Activated T-helper 1 cell treated with Interleukin-2 at 50 U/mL for 16 hours (primary cell): ENCODE measurements at regions not wholly inside any gene's neighbourhood (a gene's known extent, or its start where the extent isn't known, plus 50 kb on each side); places are given as distances from the start of the nearest gene placed in this dataset.

Experiments used
- DNase-seq: peaks from one replicate; pipeline ENCODE4 v3.0.0-alpha.2; 2020; ENCODE audit warnings: low read depth

DNA sequence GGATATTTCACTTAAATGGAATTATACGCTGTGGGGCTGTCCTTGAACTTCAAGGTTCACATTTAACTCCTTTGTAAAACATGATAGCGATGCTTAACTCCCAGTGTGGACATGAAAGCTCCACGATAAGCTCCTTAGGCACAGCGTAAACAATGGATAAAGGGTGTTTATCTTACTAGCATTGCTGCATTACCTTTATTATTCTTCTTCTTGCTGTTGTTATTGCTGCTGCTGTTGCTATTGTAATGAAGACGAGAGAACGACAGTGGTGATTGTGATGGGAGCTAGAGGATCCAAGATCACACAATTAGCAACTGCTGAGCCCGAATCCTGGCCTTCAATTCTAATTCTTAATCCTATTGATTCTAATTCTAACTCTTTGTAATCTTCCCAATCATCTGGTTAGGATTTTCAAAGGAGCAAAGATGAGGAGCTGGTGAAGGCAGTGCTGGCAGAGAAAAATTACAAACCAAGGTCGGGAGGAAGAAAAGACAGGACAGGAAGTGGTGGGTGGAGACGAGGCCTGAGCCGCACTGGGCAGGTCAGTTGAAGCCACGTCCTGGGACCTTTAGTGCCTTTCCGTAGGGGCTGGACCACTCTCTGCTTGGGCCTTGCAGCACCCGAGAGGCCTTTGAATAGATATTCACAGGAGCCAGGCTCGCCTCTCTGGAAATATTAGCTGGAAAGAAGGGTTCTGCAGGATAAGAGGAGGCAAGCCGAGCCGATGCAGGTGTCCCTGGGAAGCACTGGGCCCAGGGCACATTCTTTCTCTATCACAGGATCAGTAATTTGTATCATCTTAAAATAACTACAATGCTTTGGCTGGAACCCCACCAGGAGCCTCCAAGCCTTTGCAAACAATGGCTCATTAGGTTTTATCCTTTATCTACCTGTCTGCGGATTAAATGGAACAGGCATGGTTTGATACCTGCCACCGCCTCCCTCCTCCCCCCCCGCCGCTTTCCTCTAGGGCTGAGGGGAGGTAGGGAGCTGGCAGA lies 571.6 kb downstream of the AJAP1 start:
- no peak for DNase-seq

DNA sequence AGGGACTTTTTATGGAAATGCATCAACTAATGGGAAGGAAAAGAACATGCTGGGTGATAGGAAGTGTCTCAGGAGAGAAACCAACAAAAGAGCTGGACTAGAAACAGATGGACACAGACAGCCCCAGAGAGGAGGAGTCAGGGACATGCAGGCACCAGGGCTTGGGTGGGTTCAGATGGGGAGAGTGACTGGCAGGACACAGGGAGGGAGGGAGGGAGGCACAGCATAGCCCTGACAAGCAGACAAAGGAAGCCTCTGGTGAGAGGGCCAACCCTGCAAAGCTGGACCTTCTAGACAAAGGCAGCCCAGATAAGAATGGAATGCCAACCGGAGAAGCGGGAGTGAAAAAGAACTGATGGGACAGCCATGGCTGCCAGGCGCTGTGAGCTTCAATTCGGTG lies 568.8 kb downstream of the AJAP1 start:
- DNase-seq = no peak

DNA sequence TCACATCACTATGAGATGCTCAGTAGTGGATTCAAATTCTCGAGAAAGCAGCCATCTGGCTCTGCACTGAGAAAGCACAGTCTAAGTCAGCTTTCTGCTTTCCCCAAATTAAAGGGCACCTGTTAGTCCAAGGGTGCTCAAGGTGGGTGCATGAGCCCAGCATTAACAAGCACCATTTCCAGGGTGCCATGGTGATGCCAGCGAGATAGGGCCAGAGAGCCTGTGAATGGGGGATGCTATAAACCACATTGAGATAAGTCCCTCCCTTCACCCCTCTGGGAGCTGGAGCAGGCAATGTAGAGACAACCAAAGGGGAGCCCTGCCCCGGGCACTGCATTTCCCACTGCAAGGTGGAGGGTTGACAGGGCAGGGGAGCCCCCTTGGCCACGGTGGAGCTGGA lies 568.2 kb downstream of the AJAP1 start:
- DNase-seq = no peak

DNA sequence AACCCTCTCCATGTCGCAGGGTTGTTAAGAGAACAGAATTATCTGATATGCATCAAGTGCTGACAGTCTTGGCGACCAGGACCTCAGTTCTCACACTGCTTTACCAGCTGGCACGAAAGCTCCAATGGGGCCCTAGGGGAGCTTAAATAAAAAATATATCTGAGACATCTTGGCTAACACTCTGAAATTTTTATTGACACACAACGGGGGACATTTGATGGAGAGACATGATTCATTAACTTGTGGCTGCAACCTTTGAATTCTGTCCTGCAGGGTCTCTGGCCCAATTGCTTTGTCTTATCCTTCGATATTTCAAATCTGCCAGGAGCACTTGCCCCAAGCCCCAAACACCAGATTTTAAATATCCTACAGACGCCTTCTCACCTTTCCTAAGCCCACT lies 567.0 kb downstream of the AJAP1 start:
- no peak for DNase-seq

DNA sequence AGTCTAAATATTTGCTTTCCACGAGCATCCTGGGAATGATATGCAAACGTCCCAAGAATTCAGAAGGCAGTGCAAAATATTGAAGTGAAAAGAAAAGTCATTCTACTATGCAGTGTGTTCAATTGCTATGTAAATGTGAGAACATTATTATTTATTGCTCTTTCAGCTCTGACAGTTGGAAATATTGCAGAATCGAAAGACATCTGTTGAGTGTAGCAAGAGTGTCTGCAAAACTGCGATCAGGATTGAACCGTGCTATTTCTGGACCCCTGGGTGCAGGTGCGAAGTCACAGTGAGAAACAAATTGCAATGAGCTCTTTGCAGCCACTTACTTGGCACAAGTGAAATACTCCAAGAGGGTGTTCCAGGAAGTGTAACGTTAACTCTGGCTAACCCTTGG lies 566.4 kb downstream of the AJAP1 start:
- DNase-seq = no peak

DNA sequence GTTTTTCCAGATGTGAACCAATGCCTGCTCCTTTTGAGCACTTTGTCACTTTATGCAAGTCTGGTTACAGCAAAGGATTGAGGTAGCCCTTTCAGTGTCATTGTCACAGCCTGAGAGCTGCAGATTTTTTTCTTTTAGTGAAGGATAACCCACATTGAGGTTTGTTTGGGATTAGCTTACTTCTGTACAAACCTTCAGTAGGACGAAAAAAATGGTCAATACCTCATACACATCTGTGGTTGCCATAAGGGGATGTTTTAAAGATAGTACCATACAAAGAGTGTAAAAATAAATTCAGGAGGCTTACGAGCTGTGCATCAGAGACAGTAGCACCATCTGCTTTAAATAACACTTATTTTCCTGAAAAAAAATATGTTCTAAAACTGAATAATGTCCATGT lies 566.0 kb downstream of the AJAP1 start:
- no peak for DNase-seq

DNA sequence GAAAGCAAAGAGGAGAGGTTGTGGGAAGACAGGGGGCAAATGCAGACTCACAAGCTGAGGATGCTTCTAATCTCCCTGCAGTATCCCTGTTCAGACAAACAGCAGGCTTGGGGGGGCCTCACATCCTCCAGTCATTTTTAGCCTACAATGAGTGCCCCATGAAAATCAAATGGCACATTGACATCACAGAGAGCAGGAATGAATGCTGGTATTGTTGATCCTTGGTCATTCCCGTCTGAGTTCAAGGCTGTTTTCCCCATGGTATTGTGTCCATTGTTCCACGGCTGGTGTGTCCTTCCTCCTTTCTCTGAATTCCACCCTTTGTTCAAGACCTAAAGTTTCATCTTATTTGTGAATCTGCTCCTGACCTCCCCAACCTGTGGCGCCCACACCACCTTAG lies 545.6 kb downstream of the AJAP1 start:
- no peak for DNase-seq

DNA sequence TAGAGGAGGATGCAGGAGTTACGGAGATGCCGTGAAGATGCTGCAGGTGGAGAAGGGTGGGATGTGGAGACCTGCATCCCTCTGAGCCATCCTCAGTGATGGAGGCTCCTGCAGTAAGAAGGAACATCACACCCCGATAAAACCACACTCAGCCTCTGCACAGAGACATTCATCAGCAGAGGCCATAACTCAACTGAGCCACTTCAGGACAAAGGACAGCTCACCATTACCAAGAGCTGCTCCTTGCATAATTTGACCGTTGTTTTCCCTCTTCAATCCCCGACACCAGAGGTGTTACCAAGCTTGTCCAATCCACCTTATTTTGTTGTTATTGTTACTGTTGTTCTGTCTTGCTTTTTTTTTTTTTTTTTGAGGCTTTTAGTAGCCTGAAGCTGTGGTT lies 543.9 kb downstream of the AJAP1 start:
- no peak for DNase-seq

DNA sequence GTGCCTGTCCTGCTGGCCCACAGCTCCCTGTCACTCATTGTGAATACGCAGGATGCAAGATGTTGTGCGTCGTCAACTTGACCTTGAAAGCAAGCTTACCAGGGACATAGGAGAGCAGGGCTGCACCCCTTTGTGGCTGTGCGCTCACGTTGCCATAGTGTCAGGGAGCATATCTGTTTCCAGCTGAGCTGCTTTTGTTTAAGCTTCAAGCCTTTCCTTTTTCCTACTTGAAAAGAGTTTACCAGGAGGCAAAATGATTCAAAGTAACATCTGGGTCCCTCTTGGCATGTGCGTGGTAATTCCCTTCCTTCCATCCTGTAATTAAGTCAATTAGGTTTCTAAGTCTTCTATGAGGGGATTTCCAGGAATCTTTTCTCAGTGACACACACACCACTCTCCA lies 537.1 kb downstream of the AJAP1 start:
- DNase-seq = no peak

DNA sequence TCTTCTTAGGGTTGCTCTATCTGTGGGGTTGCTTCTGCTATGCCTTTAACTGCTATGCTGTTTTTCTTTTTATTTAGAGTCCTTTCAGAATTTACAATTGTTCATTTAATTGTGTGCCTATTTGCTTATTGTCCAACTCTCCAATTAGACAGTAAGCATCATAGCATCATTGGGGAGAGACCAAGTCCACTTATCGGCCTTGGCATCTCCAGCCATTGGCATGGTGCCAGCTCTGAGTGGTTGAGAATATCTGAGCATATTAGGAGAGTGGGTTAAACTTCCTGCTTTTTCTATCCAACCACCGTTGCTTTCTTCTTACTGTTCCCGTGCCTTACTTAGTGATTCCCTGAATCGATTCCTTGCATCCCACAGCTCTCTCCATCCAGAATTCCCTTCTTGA lies 535.0 kb downstream of the AJAP1 start:
- DNase-seq = no peak

DNA sequence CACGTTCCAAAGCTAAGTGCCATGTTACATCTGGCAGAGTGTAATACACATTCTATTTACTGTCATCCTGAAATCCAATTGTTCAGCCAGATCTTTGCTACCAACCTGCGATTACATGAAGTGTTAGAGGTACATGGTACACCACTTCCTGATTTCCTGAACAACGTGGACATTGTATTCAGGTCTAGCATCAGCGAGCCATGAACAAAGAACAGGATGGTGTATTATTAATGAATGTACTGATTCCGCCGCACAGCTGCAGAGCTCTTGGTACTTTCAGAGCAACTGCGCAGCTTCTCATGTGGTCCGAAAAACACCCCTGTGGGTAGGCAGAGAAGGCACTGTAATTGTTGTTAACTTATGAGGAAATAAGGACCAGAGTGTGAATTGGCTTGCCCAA lies 511.4 kb downstream of the AJAP1 start:
- DNase-seq = no peak

DNA sequence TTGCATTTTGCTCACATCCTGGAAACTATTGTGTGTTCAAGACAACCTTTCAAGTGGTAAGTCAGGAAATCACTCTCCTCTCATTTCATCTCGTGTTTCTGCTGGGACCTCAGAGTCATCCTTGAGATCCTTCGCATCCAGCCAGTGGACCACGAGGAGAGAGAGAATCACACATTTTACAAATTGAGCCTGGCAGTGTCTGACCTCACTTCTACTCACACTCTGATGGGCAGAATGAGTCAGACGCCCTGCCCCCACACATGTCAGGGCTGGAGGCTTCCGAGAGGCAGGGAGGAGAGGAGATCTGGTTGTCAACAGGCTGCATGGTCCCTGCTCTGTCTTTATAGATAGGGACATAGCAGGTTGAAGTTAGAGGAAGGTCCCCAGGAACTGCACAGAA lies 509.7 kb downstream of the AJAP1 start:
- DNase-seq = no peak

DNA sequence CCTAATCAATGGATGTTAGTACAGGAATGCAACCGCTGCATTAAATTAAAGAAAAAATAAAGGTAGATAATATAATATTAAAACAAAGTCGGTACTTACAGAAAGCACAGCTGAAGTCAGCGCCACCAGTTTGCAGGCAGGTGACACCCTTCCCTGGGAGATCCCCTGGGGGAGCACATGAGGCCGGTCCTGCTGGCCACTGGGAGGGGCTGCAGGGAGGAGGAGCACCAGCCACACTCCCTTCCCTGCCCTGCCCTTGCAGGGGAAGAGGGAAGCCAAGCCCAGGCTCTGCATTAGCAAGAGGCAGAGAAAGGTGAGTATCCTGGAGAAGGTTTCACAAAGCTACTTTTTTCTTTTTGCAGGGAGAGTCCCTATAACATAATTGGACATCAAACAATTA lies 507.0 kb downstream of the AJAP1 start:
- DNase-seq = no peak

DNA sequence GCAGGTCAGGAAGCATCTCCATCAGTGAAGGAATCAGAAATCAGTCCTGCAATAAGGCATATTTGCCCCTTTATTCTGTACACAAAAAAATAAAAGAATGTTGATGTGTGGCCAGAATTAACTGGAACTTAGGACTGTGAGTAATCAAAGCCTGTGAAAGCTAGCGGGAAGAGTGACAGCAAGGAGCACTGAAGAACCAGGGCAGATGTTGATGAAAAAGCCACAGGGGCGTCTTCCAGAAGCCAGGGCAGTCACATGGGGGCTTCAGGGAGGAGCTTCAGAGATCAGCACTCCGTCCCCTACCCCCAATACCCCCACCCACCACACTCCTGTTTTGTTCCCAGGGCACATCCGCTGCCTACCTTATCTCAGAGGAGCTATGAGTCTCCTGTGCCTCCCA lies 502.8 kb downstream of the AJAP1 start:
- DNase-seq = no peak

DNA sequence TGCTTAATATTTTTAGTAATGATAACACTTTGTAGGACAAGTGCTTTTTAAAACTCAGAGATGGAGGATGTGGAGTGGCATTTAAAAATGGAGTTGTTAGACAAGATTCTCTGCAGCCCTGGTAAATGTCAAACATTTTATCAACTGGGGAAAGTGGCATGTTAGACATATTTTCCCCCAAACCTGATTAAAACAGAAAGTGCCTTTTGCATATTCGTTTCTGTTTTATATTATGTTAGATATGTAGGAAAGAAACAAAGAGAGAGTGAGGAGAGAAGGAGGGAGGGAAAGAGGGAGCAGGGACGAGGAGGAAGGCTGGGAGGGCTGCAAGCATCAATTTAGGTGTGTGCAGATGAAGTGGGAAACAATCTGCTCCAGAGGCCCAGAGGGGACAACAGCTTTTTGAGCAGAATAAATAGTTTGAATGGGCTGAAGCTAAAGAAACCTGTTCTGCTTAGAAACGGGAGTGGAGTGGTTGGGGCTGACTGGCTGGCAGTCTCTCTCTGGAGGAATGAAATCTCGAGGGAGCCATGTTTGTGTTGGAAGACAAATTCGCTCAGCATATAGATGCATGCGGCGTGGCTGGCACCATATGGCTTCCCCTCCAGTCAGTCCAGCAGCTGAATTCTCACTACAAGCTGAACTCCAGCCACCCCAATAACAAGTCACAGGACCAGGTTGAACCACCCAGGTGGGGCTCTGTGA lies 502.2 kb downstream of the AJAP1 start:
- DNase-seq = no peak

DNA sequence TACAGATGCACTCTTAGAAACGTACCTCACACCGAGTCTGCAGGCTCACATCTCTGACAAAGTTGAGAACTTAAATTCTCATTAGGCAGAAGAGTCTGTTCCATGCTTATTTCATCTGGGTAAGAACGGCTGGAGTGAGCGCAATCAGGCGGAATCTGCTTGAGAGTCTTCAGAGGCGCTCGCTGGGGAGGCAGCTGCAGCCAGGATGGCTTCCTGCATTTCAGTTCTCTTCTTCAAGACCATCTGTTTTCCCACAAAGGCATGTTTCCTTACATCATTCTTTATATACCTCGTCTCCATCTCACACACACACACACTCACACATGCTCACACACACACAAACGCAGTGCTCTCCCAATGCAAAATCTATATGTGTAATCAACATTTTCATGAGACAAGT lies 497.1 kb downstream of the AJAP1 start:
- DNase-seq = no peak

DNA sequence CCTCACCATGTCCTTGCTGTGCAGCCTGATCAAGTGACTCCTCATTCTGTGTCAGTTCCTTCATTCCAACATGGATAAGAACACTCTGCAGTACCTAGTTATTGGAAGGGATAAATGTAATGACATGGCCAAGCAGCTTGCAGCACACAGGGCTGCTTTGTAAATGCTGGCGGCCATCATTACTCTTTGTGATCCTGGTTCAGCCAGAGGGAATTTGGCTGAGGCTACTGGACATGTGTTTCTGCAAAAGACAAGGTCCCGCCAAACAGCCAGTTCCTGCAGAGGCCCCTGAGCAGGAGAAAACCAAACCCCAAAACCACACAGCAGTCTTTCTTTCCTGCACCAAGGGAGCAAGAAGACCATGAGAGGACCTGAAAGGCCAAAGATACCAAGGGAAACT lies 495.8 kb downstream of the AJAP1 start:
- no peak for DNase-seq

DNA sequence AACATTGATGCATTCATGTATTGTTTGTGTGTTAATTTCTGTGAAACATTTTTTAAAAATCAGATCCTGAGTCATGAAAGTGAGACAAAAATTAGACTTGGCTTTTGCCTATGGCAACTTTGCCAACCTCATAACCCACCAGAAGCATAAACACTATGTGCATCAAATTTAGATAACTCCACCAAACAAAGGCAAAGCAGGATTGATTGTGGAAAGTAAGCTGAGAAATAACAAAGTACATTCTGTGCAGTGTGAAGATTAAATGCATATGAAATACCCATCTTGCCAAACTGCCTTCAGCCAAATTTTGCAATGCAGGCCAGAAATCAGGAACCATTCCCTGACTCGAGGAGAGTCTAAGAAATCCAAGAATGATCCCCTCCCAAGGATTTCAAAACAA lies 493.4 kb downstream of the AJAP1 start:
- no peak for DNase-seq

DNA sequence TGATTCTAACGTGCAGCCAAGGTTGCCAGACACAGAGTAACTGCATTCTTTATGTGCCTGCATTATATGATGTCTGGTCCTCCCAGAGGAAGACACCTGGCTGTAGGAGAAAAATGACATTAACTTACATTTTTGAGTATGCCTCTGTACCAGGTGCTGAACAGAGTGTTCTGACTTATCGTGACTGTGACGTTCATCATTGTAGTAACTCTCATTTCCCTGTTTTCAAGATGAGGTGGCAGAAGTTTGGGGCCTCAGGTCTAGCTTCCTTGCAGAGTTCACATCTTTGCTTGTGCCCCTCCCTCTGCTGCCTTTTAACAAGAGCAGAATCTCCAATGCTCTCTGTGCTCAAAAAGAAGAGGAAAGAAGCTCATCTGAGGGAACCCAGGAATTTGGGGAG lies 488.0 kb downstream of the AJAP1 start:
- no peak for DNase-seq

DNA sequence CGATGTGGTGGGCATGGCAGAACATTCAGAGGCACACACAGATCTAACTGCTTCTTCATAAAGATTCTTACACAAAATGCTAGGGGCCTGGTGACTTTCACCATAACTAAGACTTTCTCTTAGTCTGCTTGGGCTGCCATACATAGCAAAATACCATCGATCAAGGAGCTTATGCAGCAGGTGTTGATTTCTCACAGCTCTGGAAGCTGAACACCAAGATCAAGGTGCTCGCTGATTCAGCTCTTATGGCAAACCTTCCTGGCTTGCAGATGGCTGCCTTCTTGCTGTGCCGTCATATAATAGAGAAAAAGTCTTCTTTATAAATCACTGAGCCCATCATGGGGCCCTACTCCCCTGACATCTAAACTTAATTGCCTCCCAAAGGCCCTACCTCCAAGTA lies 487.3 kb downstream of the AJAP1 start:
- DNase-seq = no peak

DNA sequence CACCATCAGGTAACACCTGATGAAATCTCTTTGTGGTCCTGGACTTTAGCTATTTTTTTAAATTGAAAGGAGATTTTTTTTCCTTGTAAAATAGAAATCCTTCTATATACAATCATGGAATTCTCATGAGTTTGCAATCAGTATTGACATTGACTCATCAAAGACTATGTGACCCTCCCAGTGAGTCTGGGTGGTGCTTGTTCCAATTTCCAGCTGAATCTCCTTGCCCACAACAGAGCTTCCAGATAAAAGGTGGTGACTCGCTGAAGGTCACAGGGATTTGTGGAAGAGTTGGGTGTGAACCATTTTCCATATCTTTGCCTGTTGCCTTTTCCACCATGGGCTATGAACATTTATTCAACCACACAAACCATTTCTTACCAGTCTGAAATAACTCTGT lies 486.6 kb downstream of the AJAP1 start:
- DNase-seq = no peak

DNA sequence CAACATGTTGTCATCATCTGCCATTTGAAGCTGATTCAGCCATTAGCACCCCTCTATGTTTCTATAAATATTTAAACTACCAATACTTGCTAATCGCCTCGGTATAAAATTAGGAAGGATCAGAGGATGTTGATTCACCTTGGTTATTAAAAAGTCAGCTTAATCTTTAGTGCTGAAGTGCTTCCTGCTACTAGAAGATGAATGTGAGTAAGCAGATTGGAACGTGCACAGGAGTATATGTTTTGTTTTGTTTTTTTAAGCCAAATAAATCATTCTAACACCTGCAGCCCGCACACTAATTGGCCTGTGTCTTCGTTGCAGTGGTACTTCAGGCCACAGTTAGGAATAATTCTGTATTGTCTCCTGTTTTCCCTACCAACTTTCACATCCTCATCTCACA lies 485.7 kb downstream of the AJAP1 start:
- no peak for DNase-seq

DNA sequence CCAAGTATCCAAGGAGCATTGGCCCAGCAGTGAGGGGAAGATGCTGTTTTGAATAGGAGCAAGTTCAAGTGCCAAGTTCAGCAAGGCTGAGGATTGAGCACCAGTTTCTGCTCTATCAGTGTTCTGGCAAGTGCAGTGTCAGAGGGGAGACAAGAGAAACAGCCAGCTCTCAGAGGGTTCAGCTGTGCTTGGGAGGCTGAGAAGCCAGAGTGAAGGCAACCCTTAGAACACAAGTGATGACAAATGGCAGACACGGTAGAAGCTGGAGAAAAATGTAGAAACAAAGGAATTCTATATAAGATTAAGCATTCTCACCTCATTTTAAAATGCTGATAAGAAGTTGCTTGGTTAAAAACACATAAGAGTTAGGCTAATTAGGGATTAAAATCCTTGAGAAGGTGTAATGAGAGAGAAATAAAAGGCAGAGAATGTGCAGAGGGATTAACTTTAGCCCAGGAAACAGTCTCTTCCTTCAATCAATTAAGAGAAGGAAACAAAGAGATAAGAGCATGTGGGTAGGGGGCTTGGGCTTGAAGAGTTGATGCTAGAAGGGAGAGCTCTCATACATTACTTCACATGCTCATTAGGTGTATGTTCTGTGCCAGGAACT lies 475.4 kb downstream of the AJAP1 start:
- no peak for DNase-seq
